ENCODE measurements at regions not wholly inside any gene's neighbourhood (a gene's known extent, or its start where the extent isn't known, plus 50 kb on each side); places are given as distances from the start of the nearest gene placed in this dataset.

GRCh38 chr10:83801983-83802382, 337.3 kb upstream of the GHITM start:
- no peak for FAIRE-seq

DNA sequence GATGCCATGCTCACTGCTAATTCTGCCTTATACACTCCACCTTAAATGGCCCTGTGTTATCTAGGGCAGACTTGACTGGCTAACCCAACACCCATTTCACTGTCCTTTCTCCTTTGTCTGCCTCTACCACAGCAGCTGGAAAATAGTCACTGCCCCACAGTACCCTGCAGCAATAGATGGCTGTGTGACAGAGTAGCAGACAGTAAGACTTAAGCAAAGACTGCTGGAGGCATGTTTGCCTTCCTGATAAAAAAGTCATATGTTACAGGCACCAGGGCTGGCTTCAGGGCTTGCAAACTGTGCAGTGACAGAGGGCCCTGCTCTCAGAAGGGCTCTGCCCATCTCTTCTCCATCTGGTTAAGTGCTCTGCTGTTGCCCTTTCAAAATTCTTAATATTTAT, 332.6 kb upstream of the GHITM start:
- FAIRE-seq: no peak

DNA sequence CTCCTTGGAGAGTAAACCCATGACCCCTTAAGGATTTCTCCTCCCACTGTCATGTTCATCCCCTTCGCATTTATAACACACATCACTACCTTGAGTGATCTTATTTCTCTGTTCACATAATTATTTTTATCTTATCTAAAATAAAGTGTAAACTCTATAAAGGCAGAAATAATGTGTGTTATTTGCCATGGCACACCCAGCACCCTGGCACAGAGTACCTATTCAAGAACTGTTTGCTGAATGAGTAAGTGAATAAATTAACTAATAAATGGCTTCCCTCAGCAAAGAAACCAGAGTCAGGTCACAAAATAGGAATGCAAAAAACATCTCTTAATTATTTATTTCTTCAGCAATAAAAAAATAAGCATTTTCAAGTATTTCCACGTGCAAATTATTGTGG, 330.3 kb upstream of the GHITM start:
- no peak for FAIRE-seq

GRCh38 chr10:83816942-83817341, 322.4 kb upstream of the GHITM start:
- no peak for FAIRE-seq

DNA sequence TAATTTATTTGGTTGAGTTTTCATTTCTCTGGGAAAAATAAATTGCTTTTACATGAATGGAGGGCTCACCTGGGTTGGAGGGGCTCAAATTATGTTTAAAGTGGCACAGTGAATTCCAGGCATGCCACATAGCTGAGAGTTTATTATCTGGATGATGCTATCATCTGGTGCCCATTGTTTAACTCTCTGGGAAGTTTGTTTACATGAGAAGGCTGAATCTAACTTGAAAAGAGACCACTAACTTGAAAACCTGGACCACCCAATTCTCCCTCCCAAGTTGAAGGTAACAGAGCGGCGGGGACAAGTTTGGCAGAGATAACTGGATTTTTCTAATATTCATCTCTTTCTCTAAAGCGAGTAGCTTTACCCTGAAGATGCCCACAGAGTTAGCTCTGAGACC, 321.5 kb upstream of the GHITM start:
- FAIRE-seq: no peak

- no peak for FAIRE-seq
Observed at GRCh38 chr10:83819609-83820008, 319.7 kb upstream of the GHITM start.

- no peak for FAIRE-seq
Observed at GRCh38 chr10:83820033-83820432, 319.3 kb upstream of the GHITM start.

GRCh38 chr10:83824099-83824498, 315.2 kb upstream of the GHITM start:
- no peak for FAIRE-seq

GRCh38 chr10:83834096-83834495, 305.2 kb upstream of the GHITM start:
- no peak for FAIRE-seq

DNA sequence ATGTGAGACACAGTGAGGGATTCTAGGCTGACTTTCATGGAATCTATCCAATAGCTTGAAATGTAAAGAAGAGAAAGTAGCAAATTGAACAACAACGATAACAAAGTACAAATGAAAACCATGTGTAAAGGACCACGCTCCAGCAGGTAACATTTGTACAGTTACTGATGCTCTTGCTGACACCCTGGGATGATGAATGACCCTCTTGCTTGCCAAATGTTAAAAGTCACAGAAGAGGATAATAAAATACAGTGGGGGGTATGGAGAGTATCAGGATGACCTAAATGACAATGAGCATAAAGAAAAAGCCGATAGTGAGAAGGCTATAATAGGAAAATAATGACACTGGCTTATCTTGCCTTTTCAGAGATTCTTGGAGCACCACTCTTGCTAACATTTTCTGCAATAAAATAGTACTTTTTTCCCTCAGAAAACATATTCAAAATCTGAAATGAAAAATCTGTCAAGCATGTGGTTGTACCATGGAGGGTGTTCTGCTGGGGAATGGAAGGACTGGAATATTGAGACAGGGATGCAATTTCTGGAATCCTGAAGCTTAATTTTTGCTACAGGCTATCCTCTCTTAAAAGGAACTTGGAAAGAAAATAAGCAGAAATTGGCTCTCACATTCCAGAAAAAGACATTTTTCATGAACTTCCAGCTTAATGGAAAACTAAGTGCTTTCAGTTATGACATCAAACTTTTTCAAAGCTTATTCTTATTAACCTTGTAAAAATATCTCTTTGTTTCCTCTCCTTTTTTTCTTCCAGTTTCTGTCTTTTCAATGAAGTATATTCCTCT, 303.2 kb upstream of the GHITM start:
- FAIRE-seq: no peak

DNA sequence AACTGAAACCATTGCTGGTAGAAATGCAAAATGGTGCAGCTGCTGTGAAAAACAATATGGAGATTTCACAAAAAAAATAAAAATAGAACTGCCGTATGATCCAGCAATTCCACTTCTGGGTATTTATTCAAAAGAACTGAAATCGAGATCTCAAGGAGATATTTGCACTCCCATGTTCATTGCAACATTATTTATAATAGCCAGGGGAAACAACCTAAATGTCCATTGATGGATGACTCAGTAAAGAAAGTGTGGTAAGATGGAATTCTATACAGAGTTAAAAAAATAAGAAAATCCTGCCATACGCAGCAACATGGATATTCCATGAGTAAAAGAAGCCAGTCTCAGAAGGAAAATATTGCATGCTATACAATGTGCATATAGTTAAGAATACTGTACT, 290.6 kb upstream of the GHITM start:
- no peak for FAIRE-seq

GRCh38 chr10:83849150-83849549, 290.2 kb upstream of the GHITM start:
- FAIRE-seq: no peak

DNA sequence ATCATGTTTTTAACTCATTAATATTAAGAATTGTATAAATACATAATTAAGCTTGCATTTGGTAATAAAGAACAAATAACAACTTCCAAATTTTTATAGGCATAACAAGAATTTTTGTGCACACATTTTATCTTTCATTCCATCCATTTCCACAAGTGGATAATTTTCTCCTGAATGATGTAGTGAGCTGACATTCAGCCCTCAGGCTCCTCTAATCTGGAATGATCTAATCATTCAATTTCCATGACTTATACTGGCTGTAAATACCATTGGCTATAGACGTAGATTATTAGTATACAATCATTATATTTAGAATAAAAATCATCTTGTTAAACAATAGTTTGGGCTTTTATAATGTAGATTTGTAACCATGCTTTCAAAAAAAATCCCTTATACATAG, 287.2 kb upstream of the GHITM start:
- FAIRE-seq: no peak

DNA sequence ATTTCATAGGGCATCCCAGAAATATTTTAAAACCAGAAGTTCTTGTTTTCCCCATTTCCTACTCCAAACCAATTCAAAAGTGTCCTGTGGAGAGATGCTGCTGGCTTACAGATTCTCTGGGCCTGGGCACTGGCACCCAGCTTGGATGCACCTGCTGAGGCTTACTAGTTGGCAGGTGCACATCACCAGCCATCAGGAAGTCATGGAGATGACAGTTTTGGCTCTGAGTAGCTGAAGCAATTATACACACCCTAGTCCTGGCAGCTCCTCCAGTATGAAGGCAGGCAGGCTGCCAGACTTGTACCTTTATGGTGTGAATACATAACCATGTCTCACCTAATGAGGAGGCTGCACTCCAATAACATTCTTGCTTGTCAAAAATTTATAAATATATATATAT, 276.6 kb upstream of the GHITM start:
- no peak for FAIRE-seq

GRCh38 chr10:83863283-83863966, 275.9 kb upstream of the GHITM start:
- no peak for FAIRE-seq

- FAIRE-seq: no peak
Observed at GRCh38 chr10:83869898-83870297, 269.4 kb upstream of the GHITM start.

DNA sequence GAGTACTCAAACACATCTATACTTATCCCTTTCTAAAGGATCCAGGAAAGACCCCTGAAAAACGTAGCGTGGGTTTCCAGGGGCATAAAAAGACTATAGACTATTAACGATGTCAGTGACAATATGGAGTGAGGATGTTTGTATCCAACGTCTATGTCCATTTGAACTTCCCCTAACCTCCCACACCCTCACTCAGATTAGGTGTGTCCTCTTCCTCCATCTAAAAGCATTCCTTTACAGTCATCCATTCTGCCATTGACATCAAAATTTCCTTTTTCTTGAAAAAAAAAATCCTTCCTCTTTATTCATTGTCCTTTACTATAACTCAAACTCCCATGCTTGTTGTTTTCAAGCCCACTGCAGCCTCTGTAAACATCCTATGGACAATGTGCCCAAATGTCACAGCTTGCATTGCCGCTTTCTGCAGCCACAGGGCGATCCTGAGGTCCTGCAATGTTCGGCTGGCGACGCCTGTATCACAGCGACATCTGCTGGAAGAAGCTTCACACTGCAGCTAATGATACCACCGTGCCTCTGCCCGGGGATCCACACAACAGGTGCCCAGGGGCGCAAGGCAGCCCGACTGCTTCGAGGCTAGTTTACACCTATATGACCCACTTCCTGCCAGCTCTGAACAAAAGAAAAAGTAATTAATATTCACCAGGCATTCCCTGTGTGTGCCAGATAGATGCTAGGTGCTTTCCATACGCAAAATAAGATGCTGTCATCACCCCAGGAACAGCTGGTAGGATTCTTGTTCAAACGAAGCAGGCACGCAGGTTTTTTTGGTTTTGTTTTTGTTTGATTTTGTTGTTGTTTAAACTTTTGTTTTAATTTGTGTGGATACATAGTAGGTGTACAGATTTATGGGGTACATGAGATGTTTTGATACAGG, 267.9 kb upstream of the GHITM start:
- no peak for FAIRE-seq

DNA sequence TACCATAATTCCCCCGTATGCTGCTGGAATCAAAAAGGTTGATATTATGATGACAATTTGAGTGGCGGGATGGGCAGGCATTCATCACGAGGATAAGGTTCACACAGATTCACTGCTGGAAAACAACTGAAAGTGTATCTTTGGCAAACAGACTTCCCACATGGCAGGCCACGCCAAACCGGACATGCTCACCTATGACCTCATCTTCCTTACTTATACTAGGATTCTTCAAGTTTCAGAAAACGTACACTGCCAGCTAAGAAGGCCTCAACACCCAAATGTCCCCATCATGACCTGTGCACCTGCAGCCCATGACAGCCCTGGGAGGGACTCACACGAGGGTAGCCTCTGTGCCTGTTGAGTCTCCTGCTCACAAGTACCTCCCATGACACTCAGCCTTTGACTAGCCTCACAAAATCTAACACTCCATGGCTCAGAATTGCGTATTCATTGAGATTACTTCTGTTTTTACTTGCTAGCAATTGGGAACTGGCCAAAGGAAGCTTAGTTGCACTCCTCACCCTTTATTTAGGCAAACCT, 259.0 kb upstream of the GHITM start:
- no peak for FAIRE-seq

DNA sequence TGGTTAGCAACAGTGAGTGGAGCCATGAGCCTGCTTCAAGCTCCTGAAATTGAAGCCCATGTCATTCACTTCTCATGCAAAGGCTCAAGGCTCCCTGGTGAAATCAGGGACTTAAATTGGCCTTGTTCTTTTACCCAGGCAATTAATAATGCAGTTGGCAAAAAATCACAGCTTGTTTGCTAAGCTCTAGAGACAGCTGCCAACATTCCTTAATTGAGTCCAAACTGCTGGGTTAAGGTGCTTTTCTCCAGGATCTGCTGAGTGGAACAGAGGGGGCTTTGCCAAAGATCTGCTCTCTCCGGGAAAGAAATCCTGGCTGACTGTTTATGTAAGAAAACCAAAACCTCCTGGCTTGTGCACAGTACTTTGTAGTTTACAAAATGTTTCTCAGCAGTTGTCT, 257.6 kb upstream of the GHITM start:
- FAIRE-seq: no peak

- no peak for FAIRE-seq
Observed at GRCh38 chr10:83886871-83887270, 252.4 kb upstream of the GHITM start.

DNA sequence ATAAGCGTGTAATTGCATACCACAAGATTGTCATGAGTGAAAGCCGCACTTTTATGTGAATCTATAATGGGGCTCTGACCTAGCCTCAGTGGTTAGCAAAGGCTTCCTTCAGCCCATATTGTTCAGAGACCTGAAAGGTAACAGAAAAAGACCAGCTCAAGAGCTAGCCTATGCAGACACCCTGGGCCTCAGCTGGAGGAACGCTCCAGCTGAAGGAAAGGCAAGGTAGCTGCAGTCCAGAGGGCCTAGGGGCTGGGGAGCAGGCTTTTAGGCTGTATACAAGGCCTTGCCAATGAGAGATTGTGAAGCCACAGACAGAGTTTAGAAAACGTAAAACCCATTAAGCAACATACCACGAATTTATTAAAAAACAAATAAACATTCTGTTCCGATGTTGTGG, 246.6 kb upstream of the GHITM start:
- FAIRE-seq: no peak

- no peak for FAIRE-seq
Observed at GRCh38 chr10:83896219-83896618, 243.1 kb upstream of the GHITM start.

DNA sequence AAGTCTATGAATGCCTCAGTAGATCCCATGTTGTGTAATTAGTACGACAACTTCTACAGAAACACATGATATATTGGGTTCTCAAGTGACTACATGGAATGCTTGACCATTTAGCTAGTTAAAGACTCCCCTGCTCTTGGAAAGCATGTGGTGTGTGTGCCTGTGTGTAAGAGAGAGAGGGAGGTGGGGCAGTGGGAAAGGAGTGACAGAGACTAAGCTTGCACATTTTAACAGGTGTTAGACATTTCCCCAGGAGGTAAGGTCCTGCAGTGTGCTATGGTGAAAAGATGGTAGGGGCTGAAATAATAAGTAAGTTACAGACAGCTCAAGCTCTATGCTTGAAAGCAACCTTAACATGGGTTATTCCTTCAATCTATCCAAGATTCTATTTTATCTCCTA, 241.7 kb upstream of the GHITM start:
- no peak for FAIRE-seq

Measured in colon (tissue), 2 donors.